ENCODE measurements at regions not wholly inside any gene's neighbourhood (a gene's known extent, or its start where the extent isn't known, plus 50 kb on each side); places are given as distances from the start of the nearest gene placed in this dataset.
"Not testable (repeated sequence)": the region's sequence is repeated elsewhere in the genome, so short reads cannot be mapped to it uniquely, and the experiment has no call there.

GRCh38 chr10:81288544-81288943 lies 586.5 kb upstream of the NRG3 start:
- no peak for DNase-seq

DNA sequence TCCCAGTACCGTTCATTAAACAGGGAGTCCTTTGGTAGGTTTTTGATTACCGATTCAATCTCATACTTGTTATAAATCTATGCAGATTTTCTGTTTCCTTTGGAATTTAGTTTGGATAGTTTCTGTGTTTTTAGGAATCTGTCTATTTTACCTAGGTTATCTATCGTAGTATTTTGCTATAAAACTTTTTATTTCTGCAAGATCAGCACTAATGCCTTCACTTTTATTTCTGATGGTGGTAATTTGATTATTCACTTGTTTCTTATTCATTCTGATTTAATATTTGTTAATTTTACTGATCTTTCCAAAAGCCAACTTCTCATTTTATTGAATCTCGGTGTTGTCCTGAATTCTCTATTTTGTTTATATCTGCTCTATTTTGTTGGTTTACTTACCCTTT lies 577.7 kb upstream of the NRG3 start:
- no peak for DNase-seq

- no peak for DNase-seq
Measured at GRCh38 chr10:81303656-81304055, 571.3 kb upstream of the NRG3 start.

DNA sequence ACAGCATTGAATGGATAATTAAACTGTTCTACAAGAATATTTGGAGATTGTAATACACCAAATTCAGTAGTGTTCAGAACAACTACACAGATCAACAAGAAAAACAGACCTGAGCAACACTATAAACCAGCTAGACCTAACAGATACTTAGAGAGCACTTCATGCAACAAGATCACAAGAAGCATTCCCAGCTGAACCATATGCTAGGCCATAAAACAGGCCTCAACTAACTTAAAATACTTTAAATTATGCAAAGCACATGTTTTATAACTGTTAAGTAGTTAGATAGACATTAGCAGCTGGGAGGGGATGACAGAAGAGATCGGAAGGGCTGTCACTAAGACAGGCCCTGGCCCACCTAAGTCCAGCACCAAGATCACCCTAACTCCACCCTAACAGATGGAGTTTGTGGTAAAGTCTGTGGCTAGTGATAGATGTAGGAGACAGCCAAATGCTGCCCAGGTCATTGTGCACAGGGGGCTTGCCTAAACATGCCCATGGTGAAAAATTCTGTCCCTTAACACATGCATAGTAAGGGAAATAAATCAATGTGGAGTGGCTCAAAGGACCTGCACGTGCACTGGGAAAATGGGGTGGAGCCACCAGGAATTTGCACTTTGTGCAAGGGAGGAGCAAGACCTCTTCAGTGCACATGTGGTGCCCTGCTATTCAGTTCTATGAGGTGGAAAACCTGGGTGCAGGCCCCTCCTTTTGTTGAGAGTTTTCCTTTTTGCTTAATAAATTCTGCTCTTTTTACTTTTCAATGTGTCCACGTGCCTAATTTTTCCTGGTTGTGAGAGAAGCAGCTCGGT lies 567.8 kb upstream of the NRG3 start:
- DNase-seq: peak; percentile 91 to 92

DNA sequence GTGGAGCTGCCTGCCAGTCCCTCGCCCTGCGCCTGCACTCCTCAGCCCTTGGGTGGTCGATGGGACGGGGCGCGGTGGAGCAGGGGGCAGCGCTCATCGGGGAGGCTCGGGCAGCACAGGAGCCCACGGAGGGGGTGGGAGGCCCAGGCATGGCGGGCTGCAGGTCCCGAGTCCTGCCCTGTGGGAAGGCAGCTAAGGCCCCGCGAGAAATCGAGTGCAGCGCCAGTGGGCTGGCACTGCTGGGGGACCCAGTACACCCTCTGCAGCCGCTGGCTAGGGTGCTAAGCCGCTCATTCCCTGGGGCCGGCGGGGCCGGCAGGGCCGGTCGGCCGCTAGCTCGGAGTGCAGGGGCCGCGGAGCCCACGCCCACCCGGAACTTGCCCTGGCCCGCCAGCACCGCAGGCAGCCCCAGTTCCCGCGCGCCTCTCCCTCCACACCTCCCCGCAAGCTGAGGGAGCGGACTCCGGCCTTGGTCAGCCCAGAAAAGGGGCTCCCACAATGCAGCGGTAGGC lies 565.9 kb upstream of the NRG3 start:
- DNase-seq: no peak

DNA sequence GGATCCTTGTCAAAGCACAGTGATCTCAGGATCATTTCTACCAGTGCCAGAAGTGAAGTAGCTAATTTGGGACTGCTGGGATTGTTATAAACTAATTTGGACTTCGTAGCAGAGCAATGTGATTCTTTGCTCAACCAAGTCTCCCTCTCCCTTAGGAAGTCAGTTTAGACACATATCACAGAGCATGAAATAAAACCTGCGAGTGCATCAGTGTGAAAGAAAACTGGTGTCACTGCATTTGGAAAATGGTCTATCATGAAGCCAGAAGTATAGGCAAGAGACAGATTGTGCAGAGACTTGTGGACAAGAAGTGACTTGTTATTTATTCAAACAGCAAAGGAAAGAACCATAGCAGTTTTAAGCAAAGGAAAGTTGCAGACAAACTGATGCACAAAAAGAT lies 560.5 kb upstream of the NRG3 start:
- no peak for DNase-seq

GRCh38 chr10:81315026-81315425 lies 560.0 kb upstream of the NRG3 start:
- DNase-seq: no peak

DNA sequence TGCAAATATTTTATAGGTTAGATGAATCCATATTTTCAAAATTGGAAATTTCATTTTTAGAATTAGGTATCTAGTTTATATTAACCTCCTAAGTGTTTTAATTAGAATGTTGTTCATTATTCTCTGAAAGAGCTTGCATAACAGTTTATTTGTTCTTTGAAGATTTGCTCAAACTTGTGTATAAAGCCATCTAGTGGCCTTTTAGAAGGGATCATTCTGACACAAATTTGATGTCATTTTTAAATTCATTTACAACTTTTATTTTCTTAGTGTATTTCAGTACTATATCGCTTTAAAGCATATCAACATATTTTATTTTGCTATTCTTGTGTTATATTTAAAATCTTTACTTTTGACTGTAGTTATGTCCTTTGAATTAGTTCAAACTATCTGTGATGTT lies 527.0 kb upstream of the NRG3 start:
- no peak for DNase-seq

GRCh38 chr10:81367132-81367531 lies 507.9 kb upstream of the NRG3 start:
- DNase-seq: no peak

GRCh38 chr10:81386817-81387216 lies 488.2 kb upstream of the NRG3 start:
- no peak for DNase-seq

DNA sequence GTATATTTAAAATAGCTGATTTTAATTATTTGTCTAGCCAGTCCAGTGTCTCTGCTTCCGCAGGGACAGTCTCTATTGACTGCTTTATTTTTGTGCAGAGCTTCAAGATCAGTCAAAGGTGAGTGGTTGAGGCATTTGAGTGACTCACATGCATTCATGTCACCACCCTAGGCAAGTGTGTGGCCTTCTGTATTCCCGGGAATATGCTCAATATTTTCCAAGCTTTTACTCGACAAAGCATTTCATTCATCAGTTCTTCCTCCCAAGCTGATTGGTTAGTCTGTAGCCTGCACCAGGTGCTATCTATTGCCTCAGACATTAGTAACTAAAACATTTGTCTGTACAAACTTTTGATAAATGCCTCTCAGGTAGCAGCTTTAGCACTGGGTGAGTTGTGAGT lies 471.5 kb upstream of the NRG3 start:
- no peak for DNase-seq

DNA sequence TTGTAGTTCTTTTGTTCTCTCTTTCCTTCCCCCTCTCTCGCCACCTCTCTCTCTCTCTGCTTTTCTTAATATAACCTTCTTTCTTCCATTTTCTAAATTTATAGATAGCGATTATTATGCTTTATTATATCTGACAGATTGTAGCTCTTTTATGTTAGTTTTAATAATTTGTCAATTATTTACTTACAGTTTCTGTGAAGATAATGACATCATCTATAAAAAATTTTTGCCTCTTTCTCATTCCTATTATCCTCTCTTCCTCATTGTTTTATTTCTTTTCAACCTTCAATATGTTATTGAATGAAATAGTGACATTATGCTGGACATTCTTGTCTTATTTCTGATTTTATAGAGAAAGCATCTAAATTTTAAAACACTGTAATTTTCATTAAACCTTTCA lies 469.6 kb upstream of the NRG3 start:
- no peak for DNase-seq

DNA sequence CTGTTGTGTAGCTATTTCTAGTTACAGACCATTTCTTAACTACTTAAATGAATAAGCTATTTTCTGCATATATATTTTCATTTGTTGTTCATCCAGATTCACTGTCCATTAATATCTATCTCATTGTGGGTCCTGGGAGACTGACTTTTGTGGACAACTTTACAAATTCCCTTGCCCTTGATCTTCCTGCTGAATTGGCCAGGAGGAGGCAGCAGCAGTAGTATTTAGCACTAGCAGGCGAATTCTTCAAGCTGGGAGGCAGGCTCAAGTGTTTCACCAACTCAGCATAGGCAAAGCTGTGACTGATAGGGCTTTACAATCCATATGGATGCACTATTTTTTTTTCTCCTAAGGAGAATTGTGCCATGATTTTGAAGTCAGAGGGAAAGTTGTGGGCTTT lies 461.0 kb upstream of the NRG3 start:
- DNase-seq: peak; percentile 4 to 62

DNA sequence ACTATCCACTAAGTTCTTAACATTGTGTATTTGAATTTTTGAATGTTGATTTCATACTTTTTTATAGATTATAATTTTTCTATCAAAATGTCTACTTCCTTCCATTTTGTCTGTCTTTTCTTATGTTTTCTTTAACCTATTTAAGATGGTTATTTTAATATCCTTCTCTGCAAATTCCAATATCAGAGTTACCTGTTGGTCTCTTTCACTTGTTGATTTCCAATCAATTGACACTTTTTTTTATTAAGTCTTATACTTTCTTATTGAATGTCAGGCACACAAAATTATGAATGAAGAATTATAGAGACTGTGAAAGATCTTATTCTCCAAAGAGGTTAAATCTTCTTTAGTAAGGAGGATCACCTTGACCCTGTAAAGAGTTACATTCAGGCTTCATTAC lies 448.3 kb upstream of the NRG3 start:
- DNase-seq: no peak

DNA sequence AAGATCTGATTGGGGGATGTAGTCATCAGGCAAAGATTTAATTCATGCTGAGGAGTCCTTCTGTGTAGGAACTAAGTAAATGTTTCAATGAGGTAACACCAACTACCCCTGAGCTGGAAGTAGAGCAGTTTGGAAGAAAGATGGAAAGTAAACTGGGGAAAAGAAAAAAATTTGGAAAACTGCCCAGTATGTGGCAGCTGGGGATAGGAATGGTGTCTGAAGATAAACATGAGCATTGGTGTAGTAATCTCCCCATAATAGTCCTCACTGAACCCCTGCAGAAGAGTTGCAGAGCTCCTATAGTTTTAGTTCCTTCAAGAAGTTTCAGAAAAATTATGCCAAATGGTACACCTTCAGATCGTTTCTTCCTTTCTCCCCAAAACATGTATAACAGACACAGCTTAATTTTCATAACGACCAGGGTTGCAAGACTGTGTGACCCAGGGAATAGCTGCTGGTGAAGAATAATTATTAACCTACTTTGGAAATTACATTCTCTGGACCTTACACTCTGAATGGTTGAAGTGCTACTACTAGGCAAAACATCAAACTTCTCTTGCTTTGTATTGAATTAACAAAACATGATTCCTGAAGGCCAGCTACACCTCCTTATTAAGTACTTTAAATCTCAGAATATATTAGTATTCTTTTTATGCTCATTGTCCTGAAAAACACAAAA lies 446.4 kb upstream of the NRG3 start:
- DNase-seq: no peak

- no peak for DNase-seq
Measured at GRCh38 chr10:81439445-81439844, 435.5 kb upstream of the NRG3 start.

DNA sequence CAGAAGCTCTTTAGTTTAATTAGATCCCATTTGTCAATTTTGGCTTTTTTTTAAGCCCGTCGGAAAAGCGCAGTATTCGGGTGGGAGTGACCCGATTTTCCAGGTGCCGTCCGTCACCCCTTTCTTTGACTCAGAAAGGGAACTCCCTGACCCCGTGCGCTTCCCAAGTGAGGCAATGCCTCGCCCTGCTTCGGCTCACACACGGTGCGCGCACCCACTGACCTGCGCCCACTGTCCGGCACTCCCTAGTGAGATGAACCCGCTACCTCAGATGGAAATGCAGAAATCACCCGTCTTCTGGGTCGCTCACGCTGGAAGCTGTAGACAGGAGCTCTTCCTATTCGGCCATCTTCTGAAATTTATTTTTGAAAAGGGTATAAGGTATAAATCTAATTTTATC lies 433.4 kb upstream of the NRG3 start:
- not testable (repeated sequence) for DNase-seq

- DNase-seq: no peak
Measured at GRCh38 chr10:81444242-81444929, 430.6 kb upstream of the NRG3 start.

DNA sequence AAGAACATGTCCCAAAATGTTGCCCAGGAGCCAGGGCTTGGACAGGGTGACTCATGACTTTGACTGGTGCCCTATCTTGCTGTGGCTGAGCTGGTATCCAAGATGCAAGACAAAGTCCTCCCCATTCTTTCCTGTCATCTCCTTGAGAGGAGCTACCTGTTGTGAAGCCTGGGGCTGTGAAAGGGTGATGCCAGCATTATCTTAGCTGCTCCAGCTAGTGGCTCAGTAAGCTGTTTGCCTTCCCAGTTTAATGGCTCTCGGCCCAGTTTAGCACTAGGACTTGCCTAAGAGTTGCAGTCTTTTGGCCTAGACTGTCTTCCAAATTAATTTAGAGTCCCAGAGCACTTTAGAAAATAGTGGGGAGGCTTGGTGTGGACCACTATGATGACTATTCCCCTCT lies 424.3 kb upstream of the NRG3 start:
- no peak for DNase-seq

DNA sequence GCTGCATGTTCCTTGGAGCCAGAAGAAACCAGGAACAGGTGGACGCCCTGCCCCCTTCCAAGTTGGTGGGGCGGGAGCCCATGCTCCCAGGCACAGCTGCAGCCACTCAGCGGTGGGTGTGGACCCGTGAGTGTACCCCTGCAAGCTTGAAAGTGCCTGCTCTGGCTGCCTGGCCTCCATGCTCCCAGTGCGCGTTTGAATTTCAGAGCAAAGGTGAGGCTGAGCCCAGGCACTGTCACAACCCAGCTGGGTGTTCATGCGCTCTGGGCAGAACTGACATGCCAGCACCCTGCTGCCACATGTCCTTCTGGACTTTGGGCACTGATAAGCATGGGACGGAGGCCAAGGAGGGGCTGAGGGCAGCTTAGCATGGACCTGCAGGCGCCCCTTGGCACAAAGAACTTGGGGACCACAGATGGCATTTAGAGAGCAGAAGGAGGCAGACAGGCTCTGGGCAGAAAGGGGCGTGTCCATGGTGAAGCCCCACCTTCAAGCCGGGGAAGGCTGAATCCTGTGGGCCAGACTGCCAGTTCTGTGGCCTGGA lies 402.0 kb upstream of the NRG3 start:
- DNase-seq: peak; percentile 70 to 87

GRCh38 chr10:81473755-81474154 lies 401.2 kb upstream of the NRG3 start:
- no peak for DNase-seq

- no peak for DNase-seq
Measured at GRCh38 chr10:81479316-81479715, 395.7 kb upstream of the NRG3 start.

- DNase-seq: no peak
Measured at GRCh38 chr10:81496626-81497025, 378.4 kb upstream of the NRG3 start.
